Colonic mucosa (tissue), 4 donors: ENCODE measurements at regions not wholly inside any gene's neighbourhood (a gene's known extent, or its start where the extent isn't known, plus 50 kb on each side); places are given as distances from the start of the nearest gene placed in this dataset.

ENCODE experiments used
- DNase-seq: peaks from one replicate; pipeline ENCODE4 v3.0.0-alpha.2; 2020
- H3K27ac ChIP-seq: fragments of 200-600 bp; one replicate; pipeline ENCODE4 v1.8.0; 2021
- H3K27me3 ChIP-seq: fragments of 200-600 bp; one replicate; pipeline ENCODE4 v1.8.0; 2021
- H3K36me3 ChIP-seq: fragments of 200-600 bp; one replicate; pipeline ENCODE4 v1.8.0; 2021
- H3K4me1 ChIP-seq: fragments of 200-600 bp; one replicate; pipeline ENCODE4 v1.8.0; 2021; ENCODE audit warnings: mild to moderate bottlenecking
- H3K4me3 ChIP-seq: fragments of 200-600 bp; one replicate; pipeline ENCODE4 v1.8.0; 2021
- H3K9ac ChIP-seq, 2 donors: one replicate each; pipeline ENCODE4 v1.7.0; 2013; ENCODE audit warnings: control low read depth in 2 of 2, low read depth in 2 of 2, low read length in 2 of 2
- H3K9me3 ChIP-seq: fragments of 200-600 bp; one replicate; pipeline ENCODE4 v1.8.0; 2021
- CTCF ChIP-seq: fragments of 200-600 bp; IDR thresholded peaks from one replicate; pipeline ENCODE4 v1.8.0; 2022; ENCODE audit warnings: antibody characterized with exemption, mild to moderate bottlenecking
- intact Hi-C: fragments of 100-400 bp; cut with DNase I; formaldehyde crosslinking; loops from one replicate; pipeline ENCODE4 v1.14.1; 2022
- donor health status: healthy.
- donor health status: DM: no; HTN: no; CAD: no.
- donor health status: DM: no; HTN: no; CAD: no.

- no peaks in the 10 kb centered on the region for H3K36me3 ChIP-seq
- intact Hi-C loops: loop anchor here (2.0 to 10.0 kb wide), 2 partner anchors 211 to 361 kb away; no protein-coding TSS in a partner anchor
- H3K27me3 ChIP-seq: no peaks in the 10 kb centered on the region
- H3K4me1 ChIP-seq: no peaks in the 10 kb centered on the region
- peak; percentile 20 for DNase-seq
- no peak overlapping the region for H3K27ac ChIP-seq
- no peak overlapping the region for H3K4me3 ChIP-seq
- H3K9me3 ChIP-seq: no peaks in the 10 kb centered on the region
- no peak overlapping the region for H3K9ac ChIP-seq
- peak; percentile 39 for TF ChIP-seq CTCF
These were observed 86.5 kb downstream of the OTUD1 start for GRCh38 chr10:23525406-23525805.

- Histone ChIP-seq H3K9me3 (no peaks in the 10 kb centered on the region), H3K36me3 (no peaks in the 10 kb centered on the region), H3K4me1 (no peaks in the 10 kb centered on the region), H3K27me3 (no peaks in the 10 kb centered on the region), H3K4me3 (no peak overlapping the region), H3K27ac (no peak overlapping the region), H3K9ac (no peak overlapping the region)
- intact Hi-C loops: loop anchor here (10.0 kb wide), 1 partner anchor 364 kb away; no protein-coding TSS in a partner anchor
- TF ChIP-seq CTCF: no peak
- DNase-seq: no peak
These were observed 89.5 kb downstream of the OTUD1 start for GRCh38 chr10:23528419-23528818.

- no peak overlapping the region for H3K4me3 ChIP-seq
- no peak overlapping the region for H3K9ac ChIP-seq
- TF ChIP-seq CTCF: no peak
- H3K4me1 ChIP-seq: no peaks in the 10 kb centered on the region
- H3K27ac ChIP-seq: no peak overlapping the region
- no peaks in the 10 kb centered on the region for H3K36me3 ChIP-seq
- no peaks in the 10 kb centered on the region for H3K9me3 ChIP-seq
- DNase-seq: no peak
- H3K27me3 ChIP-seq: no peaks in the 10 kb centered on the region
- intact Hi-C loops: loop anchor here (10.0 kb wide), 1 partner anchor 365 kb away; no protein-coding TSS in a partner anchor
These were observed 90.8 kb downstream of the OTUD1 start for GRCh38 chr10:23529625-23530024.

GRCh38 chr10:23530079-23530478 is 91.2 kb downstream of the OTUD1 start:
- Histone ChIP-seq H3K27ac (no peak overlapping the region), H3K9me3 (no peaks in the 10 kb centered on the region), H3K4me1 (no peaks in the 10 kb centered on the region), H3K27me3 (no peaks in the 10 kb centered on the region), H3K9ac (no peak overlapping the region), H3K4me3 (no peak overlapping the region), H3K36me3 (no peaks in the 10 kb centered on the region)
- intact Hi-C loops: no loop called here
- TF ChIP-seq CTCF: peak; percentile 40
- DNase-seq: no peak

- H3K9ac ChIP-seq: no peak overlapping the region
- no peak overlapping the region for H3K4me3 ChIP-seq
- H3K27ac ChIP-seq: no peak overlapping the region
- no peaks in the 10 kb centered on the region for H3K27me3 ChIP-seq
- intact Hi-C loops: no loop called here
- no peak for DNase-seq
- no peaks in the 10 kb centered on the region for H3K4me1 ChIP-seq
- no peaks in the 10 kb centered on the region for H3K9me3 ChIP-seq
- no peaks in the 10 kb centered on the region for H3K36me3 ChIP-seq
- no peak for TF ChIP-seq CTCF
These were observed 94.3 kb downstream of the OTUD1 start for GRCh38 chr10:23533212-23533611.
